NCI-H2227 (cell line): ENCODE measurements at regions not wholly inside any gene's neighbourhood (a gene's known extent, or its start where the extent isn't known, plus 50 kb on each side); places are given as distances from the start of the nearest gene placed in this dataset.

Experiments used
- DNase-seq: peaks from one replicate; lab custom pipeline; 2025; ENCODE audit not compliant: unreplicated experiment; lab: John Stamatoyannopoulos, UW

DNA sequence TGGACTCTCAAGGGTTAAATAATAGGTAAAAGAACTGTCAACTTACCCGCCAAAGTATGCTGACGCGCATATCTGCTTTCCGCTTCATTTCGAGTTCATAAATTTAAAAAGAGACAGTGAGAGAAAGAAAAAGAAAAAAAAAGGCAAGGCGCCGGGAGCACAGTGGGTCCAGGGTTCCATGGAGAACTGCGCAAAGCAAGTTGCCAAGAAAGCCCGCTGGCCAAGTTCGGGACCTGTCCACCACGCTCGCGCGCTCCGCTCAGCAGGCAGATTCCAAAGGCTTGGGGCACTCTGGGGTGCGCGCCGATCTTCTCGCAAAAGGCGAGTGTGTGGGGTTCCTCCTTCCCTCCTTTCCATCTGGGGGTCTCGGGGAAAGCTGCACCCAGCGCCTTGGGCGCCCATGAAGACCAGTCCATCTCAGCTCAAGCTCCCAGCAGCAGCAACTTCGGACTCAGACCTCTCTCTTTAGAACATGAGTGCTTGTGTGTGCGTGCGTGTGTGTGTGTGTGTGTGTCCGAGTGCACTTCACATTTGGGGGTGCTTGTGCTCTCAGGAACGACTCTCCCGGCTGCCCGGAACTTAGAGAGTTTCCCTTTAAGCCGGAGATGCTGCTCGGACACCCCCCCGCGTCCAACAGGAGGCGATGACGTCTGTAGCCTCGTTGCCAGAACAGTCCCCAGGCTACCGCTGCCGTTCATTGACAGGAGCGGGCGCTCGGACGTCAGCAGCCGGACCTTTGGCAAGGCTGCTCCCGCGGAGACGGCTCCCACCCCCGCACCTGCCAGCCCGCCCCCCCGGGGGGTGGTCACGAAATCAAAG lies 180.0 kb downstream of the TBXT start:
- no peak for DNase-seq

DNA sequence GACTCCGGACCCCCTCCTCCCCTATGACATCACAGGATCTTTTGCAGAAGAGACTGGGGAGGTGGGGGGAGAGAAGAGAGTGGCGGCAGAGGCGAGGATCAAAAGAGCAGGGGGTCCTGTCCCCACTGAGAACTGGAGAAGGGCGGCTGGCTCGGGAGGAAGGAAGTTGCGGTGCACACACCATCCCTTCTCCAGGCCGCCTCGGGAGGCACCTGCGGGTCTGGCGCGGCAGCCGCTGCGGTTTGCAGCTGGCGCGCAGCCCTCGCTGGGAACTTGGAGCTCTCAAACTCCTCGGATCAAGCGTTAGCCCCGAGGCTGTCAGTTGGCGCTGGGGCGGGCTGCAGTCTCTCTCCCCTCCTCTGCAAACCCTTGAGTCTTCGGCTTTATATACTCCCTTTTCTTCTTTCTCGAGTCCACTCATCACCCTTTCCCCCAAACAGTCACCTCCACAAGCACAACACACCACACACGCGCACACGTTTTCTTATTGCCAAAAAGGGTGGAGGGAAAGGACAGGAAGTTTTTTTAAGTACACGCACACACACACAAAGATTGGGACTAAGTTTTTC lies 180.7 kb downstream of the TBXT start:
- no peak for DNase-seq

- DNase-seq, result no peak
These were observed 181.2 kb downstream of the TBXT start for GRCh38 chr6:165986311-165986913.

GRCh38 chr6:165985806-165986299 lies 181.8 kb downstream of the TBXT start:
- no peak for DNase-seq

GRCh38 chr6:165985281-165985805 lies 182.3 kb downstream of the TBXT start:
- DNase-seq, result no peak

DNA sequence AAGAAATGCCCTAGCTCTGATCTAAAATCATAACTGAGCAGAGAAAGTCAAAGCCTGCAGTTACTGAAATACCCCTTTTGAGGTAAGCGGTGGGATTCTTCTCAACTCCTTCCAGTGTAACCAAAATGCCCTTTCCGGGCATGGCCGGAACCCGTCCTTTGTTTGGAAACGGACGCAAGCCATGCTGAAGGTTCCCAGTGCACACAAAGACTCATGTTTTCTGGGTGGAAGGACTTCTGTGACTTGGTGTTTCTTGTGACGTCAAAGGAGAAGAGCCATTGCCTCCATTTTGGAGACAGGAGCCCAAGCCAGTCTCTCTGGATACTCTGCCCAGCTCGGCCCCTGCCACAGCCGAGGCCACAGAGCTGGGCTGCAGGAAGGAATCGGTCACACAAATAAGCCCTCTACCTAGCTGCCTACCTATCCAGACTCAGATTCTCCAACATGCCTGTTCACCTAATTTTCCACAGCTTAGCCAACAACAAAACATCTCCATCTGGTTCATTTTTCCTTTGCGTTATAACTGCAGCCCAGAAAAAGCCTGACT lies 182.8 kb downstream of the TBXT start:
- DNase-seq, result no peak

DNA sequence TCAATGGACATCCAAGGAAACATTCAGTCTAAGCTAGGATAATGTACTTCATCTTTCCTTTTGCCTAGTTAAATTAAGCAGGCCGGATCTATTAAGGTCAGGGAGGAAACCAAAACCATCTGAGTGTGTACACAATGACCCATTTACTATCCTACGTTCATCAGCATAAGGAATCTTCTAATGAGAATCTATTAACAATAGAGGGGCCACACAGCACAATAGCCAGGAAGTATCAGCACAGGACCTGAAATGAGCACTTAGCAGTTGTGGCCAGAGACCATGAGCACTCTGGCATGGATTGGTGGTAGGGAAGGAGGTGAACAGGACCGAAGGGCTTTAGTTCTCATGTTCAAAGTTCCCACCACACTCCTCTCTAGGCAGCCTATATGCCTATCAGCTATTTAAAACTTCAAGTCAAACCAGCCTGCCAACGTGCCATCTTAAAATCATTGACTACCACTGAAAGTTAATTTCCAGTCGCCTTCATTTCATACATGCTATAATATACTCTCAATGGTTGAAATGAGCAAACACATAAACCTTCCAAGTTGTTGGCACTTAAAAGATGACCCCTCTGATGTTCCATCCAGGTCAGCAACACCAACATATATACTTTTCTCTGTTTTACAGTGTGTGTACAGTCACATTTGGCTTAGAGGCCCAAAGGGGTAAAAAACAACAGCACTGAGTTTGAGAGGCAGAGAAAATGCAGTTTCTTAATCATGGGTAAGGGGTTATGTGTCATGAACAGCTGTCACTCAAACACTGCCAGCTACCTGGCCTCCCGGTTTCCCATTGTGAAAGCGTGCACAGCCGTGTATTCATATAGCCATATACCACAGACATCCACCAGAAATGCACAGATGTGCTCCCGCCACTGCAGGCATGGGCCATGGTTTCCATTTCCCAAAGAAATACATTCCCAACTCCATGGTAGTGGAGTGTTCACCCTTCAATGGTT lies 184.3 kb downstream of the TBXT start:
- no peak for DNase-seq

DNA sequence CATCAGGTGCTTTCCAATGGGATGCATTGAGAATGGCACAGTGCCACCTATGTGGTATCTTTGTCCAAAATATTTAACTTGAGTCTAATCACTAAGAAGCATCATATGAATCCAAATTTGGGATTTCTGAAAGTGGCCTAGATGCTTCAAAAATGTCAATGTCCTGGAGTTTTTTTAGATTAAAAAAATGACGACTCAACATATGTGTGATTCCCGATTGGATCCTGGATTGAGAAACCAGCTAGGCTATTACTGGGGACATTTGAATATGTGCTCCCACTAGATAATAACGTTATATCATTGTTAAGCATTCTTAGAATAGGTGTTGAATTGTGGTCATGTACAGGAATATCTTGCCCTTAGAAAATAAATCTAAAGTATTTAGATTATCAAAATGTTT lies 189.2 kb downstream of the TBXT start:
- DNase-seq, result no peak

DNA sequence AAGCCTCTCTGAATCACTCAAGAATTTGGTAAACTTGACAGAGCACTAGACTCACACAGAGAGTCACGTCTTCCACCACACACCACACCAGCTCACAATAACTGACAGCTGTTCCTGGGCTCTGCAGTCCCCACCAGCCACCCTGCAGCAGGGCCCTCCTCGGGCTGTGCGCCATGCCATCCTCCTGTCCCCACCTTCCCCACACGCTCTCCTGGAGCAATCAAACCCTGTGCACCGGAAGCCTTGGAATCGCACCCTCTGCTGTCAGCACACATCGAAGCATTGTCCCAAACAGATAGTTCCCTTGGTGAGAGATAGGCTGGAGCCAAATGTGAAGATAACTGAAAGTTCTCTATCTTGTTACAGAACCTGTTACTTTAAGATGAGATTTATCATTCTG lies 191.0 kb downstream of the TBXT start:
- no peak for DNase-seq

- no peak for DNase-seq
These were observed 192.8 kb downstream of the TBXT start for GRCh38 chr6:165974817-165975216.

DNA sequence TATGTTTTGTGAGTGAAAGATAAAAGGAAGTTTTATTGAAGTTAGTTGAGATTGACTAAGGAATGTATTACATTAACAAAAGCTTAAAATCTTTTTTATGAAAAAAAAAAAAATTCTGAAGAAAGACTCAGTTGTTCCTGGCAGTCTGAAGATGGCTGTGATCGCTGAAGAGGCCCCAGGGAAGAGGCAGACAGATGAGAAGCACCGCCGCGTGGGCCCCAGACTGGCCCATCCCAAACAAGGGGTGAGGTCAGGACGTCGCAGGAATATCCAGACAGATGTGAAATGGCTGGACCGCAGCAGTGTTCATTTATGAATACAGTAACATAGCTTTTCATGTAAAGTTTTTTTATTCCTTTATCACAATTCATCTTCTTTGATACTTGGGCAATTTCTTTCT lies 194.2 kb downstream of the TBXT start:
- no peak for DNase-seq

DNA sequence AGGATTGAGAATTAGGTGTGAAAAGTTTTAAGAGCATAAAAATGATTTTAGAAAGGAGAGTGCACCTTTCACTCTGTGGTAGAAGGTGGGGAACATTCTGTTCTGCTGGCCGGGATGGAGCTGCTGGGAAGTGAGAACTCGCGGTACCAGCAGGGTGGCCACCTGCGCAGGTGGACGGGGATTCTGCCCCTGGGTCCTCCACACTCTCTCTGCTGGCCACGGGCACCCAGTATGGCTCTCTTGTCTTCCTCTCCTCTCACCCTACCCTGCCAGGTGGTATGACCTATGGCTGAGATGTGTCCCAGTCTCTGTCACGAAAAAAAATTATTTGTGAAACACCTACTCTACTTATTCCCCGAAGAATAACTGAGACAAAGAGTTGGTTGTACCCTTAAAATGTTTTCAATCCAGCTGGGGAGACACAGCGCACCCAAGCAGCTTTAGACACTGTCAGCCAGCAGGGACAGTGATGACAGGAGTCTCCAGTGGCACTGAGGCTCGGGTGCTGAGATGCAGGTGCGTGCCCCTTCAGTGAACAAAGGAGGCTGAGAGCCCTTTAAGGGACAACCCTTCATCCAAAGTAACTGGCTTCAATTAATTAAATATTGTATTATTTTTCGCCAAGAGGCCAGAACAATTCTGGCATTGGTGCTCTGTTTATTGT lies 195.4 kb downstream of the TBXT start:
- DNase-seq, result no peak

GRCh38 chr6:165971202-165971601 lies 196.4 kb downstream of the TBXT start:
- DNase-seq, result no peak

GRCh38 chr6:165970001-165970400 lies 197.7 kb downstream of the TBXT start:
- no peak for DNase-seq

DNA sequence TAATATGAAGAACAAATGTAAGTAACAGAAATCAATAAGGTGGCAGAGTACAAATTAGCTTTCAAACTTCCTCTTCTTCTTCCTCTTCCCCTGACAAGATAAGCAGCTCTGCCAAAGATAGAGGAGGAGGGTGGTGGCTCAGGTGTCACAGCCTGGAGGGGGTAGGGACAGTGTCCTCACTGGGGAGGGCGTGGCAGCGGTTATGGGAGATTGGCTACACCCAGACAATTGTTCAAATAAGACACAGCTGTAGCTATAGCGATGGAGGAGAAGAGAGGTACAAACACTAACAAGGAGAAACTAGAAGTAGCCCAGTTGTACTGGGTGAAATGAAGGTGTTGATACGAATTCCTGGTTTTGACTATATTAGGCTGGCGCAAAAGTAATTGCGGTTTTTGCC lies 198.5 kb downstream of the TBXT start:
- DNase-seq, result no peak

- DNase-seq, result no peak
These were observed 199.2 kb downstream of the TBXT start for GRCh38 chr6:165968408-165968807.

DNA sequence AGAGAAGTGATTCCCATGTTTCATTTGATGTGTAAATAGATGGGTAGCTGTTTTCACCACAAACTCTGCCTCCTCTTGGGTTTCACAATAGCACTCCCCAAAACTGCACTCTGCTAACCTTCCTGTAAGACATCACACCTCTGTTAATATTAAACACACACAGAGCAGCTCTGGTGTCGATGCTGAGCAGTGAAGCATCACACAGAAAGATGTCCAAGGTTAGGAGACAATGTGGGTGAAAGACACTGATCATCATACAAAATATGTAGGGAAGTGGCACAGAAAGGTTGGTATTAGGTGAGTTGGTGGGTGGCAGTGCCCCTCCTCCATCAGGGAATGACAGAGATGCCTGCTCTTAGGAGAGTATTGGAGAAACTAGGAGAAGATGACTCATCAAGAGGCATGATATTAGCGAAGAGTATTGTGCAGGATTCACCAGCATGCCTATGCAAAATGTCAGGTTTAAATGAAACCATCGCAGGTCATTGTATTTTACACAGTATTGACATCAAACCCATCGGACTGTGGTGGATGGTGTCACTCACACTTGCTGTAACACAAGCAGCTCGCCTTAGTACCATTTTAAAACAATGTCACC lies 199.7 kb downstream of the TBXT start:
- no peak for DNase-seq

DNA sequence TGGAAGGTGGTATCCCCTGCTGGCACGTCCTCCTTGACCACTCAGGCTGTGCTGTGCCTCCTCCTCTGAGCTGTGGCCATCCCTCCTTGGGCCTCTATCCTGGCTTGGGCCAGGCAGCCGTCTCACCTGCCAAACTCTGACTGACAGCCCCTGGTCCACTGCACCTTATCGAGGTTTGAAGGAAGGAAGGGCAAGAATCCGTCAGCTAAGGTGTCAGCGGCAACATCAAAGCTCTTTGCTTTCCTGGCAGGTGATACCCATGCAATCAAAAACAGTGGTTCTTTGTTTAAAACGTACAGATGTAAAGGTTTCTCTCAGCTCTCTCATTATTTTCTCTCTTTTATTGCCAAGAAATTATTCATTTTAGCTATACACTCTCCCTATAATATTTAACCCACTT lies 203.9 kb downstream of the TBXT start:
- DNase-seq, result no peak

DNA sequence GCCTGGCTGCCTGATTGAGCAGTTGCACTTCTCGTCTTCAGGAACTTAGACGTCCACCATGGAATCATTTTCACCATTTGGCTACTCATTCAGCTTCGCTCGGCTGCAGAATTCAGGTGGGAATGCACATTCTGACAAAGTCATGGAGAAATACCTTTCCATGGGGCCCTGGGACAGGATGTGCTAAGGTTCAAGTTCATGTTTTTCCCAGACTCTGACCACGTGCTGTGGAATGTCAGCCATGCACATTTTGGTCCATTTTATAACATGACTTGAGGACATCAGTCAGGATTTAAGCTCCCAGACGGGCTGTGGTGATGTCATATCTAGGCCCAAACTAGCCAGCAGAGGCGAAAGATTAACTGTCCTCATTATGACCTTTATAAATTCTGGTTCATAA lies 205.3 kb downstream of the TBXT start:
- DNase-seq, result no peak

DNA sequence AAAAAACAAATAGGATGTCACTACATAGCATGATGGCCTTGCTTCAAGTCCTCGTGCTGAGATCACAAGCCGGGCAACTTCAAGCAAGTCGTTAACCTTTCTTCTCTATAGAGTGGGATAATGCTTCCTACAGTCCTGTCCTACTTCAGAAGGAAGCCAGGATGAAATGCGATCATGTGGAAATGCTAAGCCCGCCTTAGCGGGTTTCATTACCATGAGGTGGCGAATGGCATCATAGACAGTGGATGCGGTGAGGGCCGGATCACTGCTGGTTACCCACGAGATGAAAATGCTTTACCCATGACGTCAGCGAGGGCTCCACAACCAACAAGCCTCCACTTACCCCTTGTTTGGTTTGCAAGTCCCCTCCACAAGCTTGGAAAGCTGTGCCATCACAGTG lies 206.4 kb downstream of the TBXT start:
- DNase-seq, result no peak
